K562 (cell line): ENCODE measurements at regions not wholly inside any gene's neighbourhood (a gene's known extent, or its start where the extent isn't known, plus 50 kb on each side); places are given as distances from the start of the nearest gene placed in this dataset.

Experiments
- ATAC-seq: fragments of 200-7000 bp; cut with Tn5 transposase; 3 replicates; pipeline ENCODE4 v1.9.1; 2020; ENCODE audit warnings: moderate library complexity
- BruUV-seq: library from RNA; stranded (reverse); fragments of 400-500 nt; replicated peaks from 2 replicates; lab custom pipeline; 2021; lab: Mats Ljungman, UMichigan
- CTCF ChIA-PET: fragments of 300-600 bp; formaldehyde crosslinking; extraction: SDS; loops from one replicate; lab custom pipeline; 2021; ENCODE audit warnings: low intra/inter-chr PET ratio; lab: Yijun Ruan, JAX
- POLR2A ChIA-PET: fragments of 300-600, 350-650 bp; sonication (Branson Sonifier 250); formaldehyde crosslinking; extraction: SDS; loops from one replicate; lab custom pipeline; 2021; ENCODE audit warnings: antibody characterized with exemption, inconsistent platforms; lab: Yijun Ruan, JAX
- DNase-seq, 4 experiments: peaks; one replicate each; pipeline versions ENCODE4 v3.0.0 to v3.0.0-alpha.2; 2011 to 2018; ENCODE audit warnings: low spot score in 3 of 4, mixed read lengths in 3 of 4; ENCODE audit errors: extremely low read depth in 1 of 4
- FAIRE-seq: peaks from 2 replicates; lab custom pipeline; 2011; peaks lifted over from hg19 to GRCh38; lab: Jason Lieb, UNC
- H2AFZ ChIP-seq: 2 replicates; pipeline ENCODE4 v1.6.0; 2011; ENCODE audit warnings: low read depth, low read length, control low read depth, inconsistent platforms
- H3K27ac ChIP-seq: fragments of 200-600 bp; 3 replicates; pipeline ENCODE4 v1.8.0; 2011; ENCODE audit warnings: low read depth, mild to moderate bottlenecking, control low read depth, inconsistent platforms, low read length, moderate library complexity, mixed read lengths; ENCODE audit errors: extremely low read depth
- H3K27me3 ChIP-seq, 2 experiments: fragments of 300-600 bp in 1 of 2; 2 replicates in 1 of 2; 3 replicates in 1 of 2; pipeline versions ENCODE4 v1.6.0 to v1.8.0; 2011; ENCODE audit warnings: inconsistent platforms in 2 of 2, low read length in 2 of 2, mild to moderate bottlenecking in 1 of 2, mixed read lengths in 1 of 2, moderate library complexity in 1 of 2; ENCODE audit not compliant: control insufficient read depth in 2 of 2, insufficient read depth in 2 of 2
- H3K36me3 ChIP-seq: fragments of 300-600 bp; 3 replicates; pipeline ENCODE4 v1.8.0; 2011; ENCODE audit warnings: mild to moderate bottlenecking, low read length, inconsistent platforms; ENCODE audit not compliant: control insufficient read depth, insufficient read depth
- H3K4me1 ChIP-seq, 2 experiments: fragments of 200-600 bp in 1 of 2; replicated peaks in 1 of 2; 2 replicates in 1 of 2; 3 replicates in 1 of 2; pipeline versions ENCODE4 v1.5.1 to v1.8.0; 2011; ENCODE audit warnings: inconsistent platforms in 2 of 2, low read length in 2 of 2, mild to moderate bottlenecking in 1 of 2, mixed read lengths in 1 of 2, moderate library complexity in 1 of 2; ENCODE audit not compliant: control insufficient read depth in 2 of 2, insufficient read depth in 2 of 2
- H3K4me2 ChIP-seq: 2 replicates; pipeline ENCODE4 v1.6.1; 2011; ENCODE audit warnings: low read length, control low read depth, inconsistent platforms, mixed read lengths; ENCODE audit not compliant: insufficient read depth
- H3K4me3 ChIP-seq: fragments of 200-600 bp; sonication (generic), shearing (Covaris generic); 2 replicates; pipeline ENCODE4 v1.5.1; 2016; ENCODE audit warnings: control low read depth, inconsistent platforms
- H3K79me2 ChIP-seq: fragments of 200-600 bp; 3 replicates; pipeline ENCODE4 v1.8.0; 2011; ENCODE audit warnings: low read length, inconsistent platforms; ENCODE audit not compliant: control insufficient read depth, insufficient read depth
- H3K9ac ChIP-seq, 2 experiments: 2 replicates each; pipeline versions ENCODE4 v1.6.0 to v1.6.1; 2011; ENCODE audit warnings: low read depth in 2 of 2, low read length in 2 of 2, control low read depth in 1 of 2, inconsistent platforms in 1 of 2, mild to moderate bottlenecking in 1 of 2, mixed read lengths in 1 of 2; ENCODE audit not compliant: insufficient read depth in 1 of 2
- H3K9me1 ChIP-seq: one replicate; pipeline ENCODE4 v1.6.0; 2011; ENCODE audit warnings: inconsistent platforms, mild to moderate bottlenecking, low read length, moderate library complexity; ENCODE audit not compliant: control insufficient read depth, insufficient read depth
- H3K9me3 ChIP-seq: replicated peaks from 2 replicates; pipeline ENCODE4 v1.5.1; 2011; ENCODE audit warnings: low read depth, low read length, inconsistent platforms; ENCODE audit not compliant: control insufficient read depth, insufficient read depth
- H4K20me1 ChIP-seq: replicated peaks from 2 replicates; pipeline ENCODE4 v1.6.1; 2011; ENCODE audit warnings: low read length, inconsistent platforms, mixed read lengths; ENCODE audit not compliant: control insufficient read depth, insufficient read depth
- ATF4 ChIP-seq: fragments of 450-650 bp; formaldehyde crosslinking; IDR thresholded peaks from 2 replicates; pipeline ENCODE4 v1.4.0; 2022; ENCODE audit warnings: mild to moderate bottlenecking, moderate library complexity
- EP300 ChIP-seq: IDR thresholded peaks from 2 replicates; pipeline ENCODE4 v1.6.1; 2012; ENCODE audit warnings: low read length, improper control_type of control experiment
- MITF ChIP-seq: IDR thresholded peaks from 2 replicates; pipeline ENCODE4 v1.6.1; 2014; ENCODE audit warnings: antibody characterized with exemption
- PCBP2 ChIP-seq: fragments of 200-400 bp; formaldehyde crosslinking; IDR thresholded peaks from 2 replicates; pipeline ENCODE4 v1.6.1; 2018; ENCODE audit warnings: low read length, low read depth, mild to moderate bottlenecking, moderate library complexity; ENCODE audit not compliant: poor library complexity, severe bottlenecking
- THRB ChIP-seq: fragments of 450-650 bp; formaldehyde crosslinking; conservative IDR thresholded peaks from 2 replicates; pipeline ENCODE4 v1.4.0; 2022; ENCODE audit warnings: mild to moderate bottlenecking, missing genetic modification characterization
- ZFPM2 ChIP-seq: fragments of 250-450 bp; sonication (Bioruptor Pico); IDR thresholded peaks from 2 replicates; pipeline ENCODE4 v1.5.1; 2022; ENCODE audit warnings: mild to moderate bottlenecking
- ZNF445 ChIP-seq: fragments of 250-450 bp; sonication (Bioruptor Pico); IDR thresholded peaks from 2 replicates; pipeline ENCODE4 v1.4.0; 2020; ENCODE audit warnings: low read depth, mild to moderate bottlenecking, moderate library complexity
- ZNF583 ChIP-seq: fragments of 250-450 bp; sonication (Bioruptor Pico); IDR thresholded peaks from 2 replicates; pipeline ENCODE4 v1.4.0; 2020
- WGBS: fragments of 100-300 bp; shearing (Covaris generic); methylation state at CpG from one replicate; pipeline ENCODE4 v1.1.6; 2016; ENCODE audit warnings: low coverage, mixed read lengths; ENCODE audit not compliant: insufficient coverage; ENCODE audit errors: missing lambda C conversion rate; 5-methylcytosine and 5-hydroxymethylcytosine counted together
- in situ Hi-C: fragments of 300-500 bp; cut with MboI; formaldehyde crosslinking; loops from 4 replicates; pipeline ENCODE4 v1.15.0; 2018; ENCODE audit warnings: inconsistent platforms, mixed read lengths
- intact Hi-C: fragments of 100-400 bp; cut with micrococcal nuclease; formaldehyde crosslinking; loops from 2 replicates; pipeline ENCODE4 v1.14.2; 2022
- TF ChIP-seq, protein P1 (sequence below): fragments of 250-450 bp; sonication (Bioruptor Pico); IDR thresholded peaks from 2 replicates; pipeline ENCODE4 v1.4.0; 2020; ENCODE audit warnings: mild to moderate bottlenecking, moderate library complexity, borderline replicate concordance

DNA sequence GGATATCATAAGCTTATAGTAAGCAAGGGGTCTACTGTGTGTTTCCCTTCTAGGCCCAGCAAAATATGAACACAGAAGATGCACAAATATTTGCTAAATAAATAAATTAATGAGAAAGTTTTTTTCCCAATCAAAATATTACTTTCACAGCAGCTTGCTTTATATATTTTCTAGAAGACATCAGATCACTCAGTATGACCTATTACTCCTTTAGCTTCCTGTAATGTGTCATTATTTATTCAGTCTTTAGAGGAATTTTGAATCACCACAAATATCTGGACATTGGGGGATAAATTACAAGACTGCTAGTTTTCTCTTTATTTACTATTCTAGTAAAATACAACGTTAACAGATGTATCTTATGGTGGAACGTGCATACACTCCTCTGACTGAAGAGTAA, 765.8 kb upstream of the POM121L12 start (continued):
- no peak for TF ChIP-seq ZFPM2 (CRISPR knock-in tag)
- no peak for TF ChIP-seq ZNF445 (CRISPR knock-in tag)
- no peak for TF ChIP-seq ZNF583 (CRISPR knock-in tag)
- TF ChIP-seq, protein P1, sequence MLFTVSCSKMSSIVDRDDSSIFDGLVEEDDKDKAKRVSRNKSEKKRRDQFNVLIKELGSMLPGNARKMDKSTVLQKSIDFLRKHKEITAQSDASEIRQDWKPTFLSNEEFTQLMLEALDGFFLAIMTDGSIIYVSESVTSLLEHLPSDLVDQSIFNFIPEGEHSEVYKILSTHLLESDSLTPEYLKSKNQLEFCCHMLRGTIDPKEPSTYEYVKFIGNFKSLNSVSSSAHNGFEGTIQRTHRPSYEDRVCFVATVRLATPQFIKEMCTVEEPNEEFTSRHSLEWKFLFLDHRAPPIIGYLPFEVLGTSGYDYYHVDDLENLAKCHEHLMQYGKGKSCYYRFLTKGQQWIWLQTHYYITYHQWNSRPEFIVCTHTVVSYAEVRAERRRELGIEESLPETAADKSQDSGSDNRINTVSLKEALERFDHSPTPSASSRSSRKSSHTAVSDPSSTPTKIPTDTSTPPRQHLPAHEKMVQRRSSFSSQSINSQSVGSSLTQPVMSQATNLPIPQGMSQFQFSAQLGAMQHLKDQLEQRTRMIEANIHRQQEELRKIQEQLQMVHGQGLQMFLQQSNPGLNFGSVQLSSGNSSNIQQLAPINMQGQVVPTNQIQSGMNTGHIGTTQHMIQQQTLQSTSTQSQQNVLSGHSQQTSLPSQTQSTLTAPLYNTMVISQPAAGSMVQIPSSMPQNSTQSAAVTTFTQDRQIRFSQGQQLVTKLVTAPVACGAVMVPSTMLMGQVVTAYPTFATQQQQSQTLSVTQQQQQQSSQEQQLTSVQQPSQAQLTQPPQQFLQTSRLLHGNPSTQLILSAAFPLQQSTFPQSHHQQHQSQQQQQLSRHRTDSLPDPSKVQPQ (CRISPR knock-in tag), result no peak
- no peak for TF ChIP-seq PCBP2
- TF ChIP-seq EP300, result no peak

GRCh38 chr7:52261057-52261456, 774.4 kb upstream of the POM121L12 start:
- Histone ChIP-seq H3K9me3 (no peaks in the 10 kb centered on the region; the same call in 1 of the 2 replicates), H3K79me2 (no peaks in the 10 kb centered on the region), H4K20me1 (no peaks in the 10 kb centered on the region), H3K4me2 (no peak overlapping the region), H3K36me3 (no peaks in the 10 kb centered on the region), H3K27me3 (no peaks in the 10 kb centered on the region), H3K27ac (no peak overlapping the region), H3K9ac (no peak overlapping the region), H3K4me3 (no peak overlapping the region), H3K4me1 (no peaks in the 10 kb centered on the region), H3K9me1 (no peaks in the 10 kb centered on the region), H2AFZ (no peak overlapping the region)
- no TSS peak for BruUV-seq
- ATAC-seq (no peak), DNase-seq (no peak), FAIRE-seq (no peak)
- ChIA-PET CTCF (no interaction called here), POLR2A (no interaction called here)
- intact Hi-C loops, result no loop called here
- TF ChIP-seq THRB (CRISPR knock-in tag) (no peak), ATF4 (CRISPR knock-in tag) (no peak), MITF (no peak)
- in situ Hi-C loops, result no loop called here
- 0% methylated on average over 5 of the region's 6 CpGs for WGBS
